GM12878 (cell line): ENCODE measurements at regions not wholly inside any gene's neighbourhood (a gene's known extent, or its start where the extent isn't known, plus 50 kb on each side); places are given as distances from the start of the nearest gene placed in this dataset.

Experiments
- ATAC-seq: fragments of 200-7000 bp; cut with Tn5 transposase; 3 replicates; pipeline ENCODE4 v1.9.1; 2020; ENCODE audit warnings: mild to moderate bottlenecking, moderate library complexity
- BruUV-seq: library from RNA; stranded (reverse); fragments of 400-500 nt; replicated peaks from 2 replicates; lab custom pipeline; 2021; lab: Mats Ljungman, UMichigan
- CTCF ChIA-PET: fragments of 300-600 bp; sonication (Branson Sonifier 250); formaldehyde crosslinking; extraction: SDS; loops from one replicate; lab custom pipeline; 2021; ENCODE audit warnings: inconsistent platforms; lab: Yijun Ruan, JAX
- POLR2A ChIA-PET: fragments of 350-600 bp; formaldehyde crosslinking; extraction: SDS; loops from one replicate; lab custom pipeline; 2021; ENCODE audit warnings: inconsistent platforms; lab: Charles Lee
- RAD21 ChIA-PET: fragments of 300-600 bp; sonication (Branson Sonifier 250); formaldehyde crosslinking; loops from one replicate; lab custom pipeline; 2023; ENCODE audit warnings: antibody characterized with exemption; ENCODE audit not compliant: unreplicated experiment; lab: Charles Lee
- SMC1A ChIA-PET: fragments of 300-600 bp; sonication (Branson Sonifier 250); formaldehyde crosslinking; loops from one replicate; lab custom pipeline; 2023; ENCODE audit not compliant: unreplicated experiment, uncharacterized antibody; lab: Charles Lee
- DNase-seq: peaks from one replicate; pipeline ENCODE4 v3.0.0-alpha.2; 2011; ENCODE audit warnings: low read depth, low spot score
- FAIRE-seq: peaks from 3 replicates; lab custom pipeline; 2011; peaks lifted over from hg19 to GRCh38; lab: Jason Lieb, UNC
- H2AFZ ChIP-seq: 2 replicates; pipeline ENCODE4 v1.6.0; 2011; ENCODE audit warnings: low read depth, low read length, control low read depth; ENCODE audit not compliant: control insufficient read depth
- H3K27ac ChIP-seq: 2 replicates; pipeline ENCODE4 v1.5.1; 2011; ENCODE audit warnings: control low read depth; ENCODE audit not compliant: control insufficient read depth, insufficient read depth
- H3K27me3 ChIP-seq, 2 experiments: replicated peaks in 1 of 2; 2 replicates each; pipeline versions ENCODE4 v1.6.0 to v1.6.1; 2011; ENCODE audit warnings: low read length in 1 of 2; ENCODE audit not compliant: control insufficient read depth in 2 of 2, insufficient read depth in 2 of 2
- H3K36me3 ChIP-seq, 2 experiments: 2 replicates each; pipeline ENCODE4 v1.5.1; 2011; ENCODE audit warnings: low read length in 1 of 2; ENCODE audit not compliant: control insufficient read depth in 2 of 2, insufficient read depth in 2 of 2
- H3K4me1 ChIP-seq: 2 replicates; pipeline ENCODE4 v1.6.1; 2011; ENCODE audit warnings: mild to moderate bottlenecking, low read length, moderate library complexity, mixed read lengths; ENCODE audit not compliant: control insufficient read depth, insufficient read depth
- H3K4me2 ChIP-seq: 2 replicates; pipeline ENCODE4 v1.6.0; 2011; ENCODE audit warnings: control low read depth; ENCODE audit not compliant: control insufficient read depth, insufficient read depth
- H3K4me3 ChIP-seq: fragments of 200-600 bp; sonication (generic); 2 replicates; pipeline ENCODE4 v1.5.1; 2016
- H3K79me2 ChIP-seq: 2 replicates; pipeline ENCODE4 v1.6.0; 2011; ENCODE audit warnings: low read length; ENCODE audit not compliant: control insufficient read depth, insufficient read depth
- H3K9ac ChIP-seq: 2 replicates; pipeline ENCODE4 v1.8.0; 2011; ENCODE audit warnings: low read length, control low read depth, mixed read lengths; ENCODE audit not compliant: control insufficient read depth, insufficient read depth
- H3K9me3 ChIP-seq: replicated peaks from 3 replicates; pipeline ENCODE4 v1.5.1; 2011; ENCODE audit warnings: mild to moderate bottlenecking, low read length; ENCODE audit not compliant: control insufficient read depth, insufficient read depth
- H4K20me1 ChIP-seq: 2 replicates; pipeline ENCODE4 v1.6.0; 2011; ENCODE audit not compliant: control insufficient read depth, insufficient read depth
- IRF4 ChIP-seq: IDR thresholded peaks from 2 replicates; pipeline ENCODE4 v1.6.1; 2011; ENCODE audit warnings: low read depth, low read length
- MEF2B ChIP-seq: fragments of 450-650 bp; IDR thresholded peaks from 2 replicates; pipeline ENCODE4 v1.6.1; 2018; ENCODE audit warnings: mild to moderate bottlenecking, moderate library complexity; ENCODE audit not compliant: partially characterized antibody, poor library complexity, severe bottlenecking
- NFIC ChIP-seq: IDR thresholded peaks from 2 replicates; pipeline ENCODE4 v1.6.1; 2012; ENCODE audit warnings: low read depth, mild to moderate bottlenecking, inconsistent platforms, low read length, moderate library complexity
- STAT1 ChIP-seq: fragments of 450-650 bp; conservative IDR thresholded peaks from 2 replicates; pipeline ENCODE4 v1.6.1; 2014; ENCODE audit warnings: antibody characterized with exemption, mild to moderate bottlenecking
- WGBS: methylation state at CpG from one replicate; pipeline ENCODE4 v1.1.6; 2016; ENCODE audit warnings: low lambda C conversion rate; ENCODE audit not compliant: insufficient replicate concordance, insufficient coverage; ENCODE audit errors: missing lambda C conversion rate; 5-methylcytosine and 5-hydroxymethylcytosine counted together
- in situ Hi-C: fragments of 300-500 bp; cut with MboI; formaldehyde crosslinking; loops from 9 replicates; pipeline ENCODE4 v1.14.3; 2018; ENCODE audit warnings: mixed read lengths
- intact Hi-C: fragments of 100-400 bp; cut with micrococcal nuclease; formaldehyde crosslinking; loops from one replicate; pipeline ENCODE4 v1.14.2; 2022; ENCODE audit not compliant: unreplicated experiment
- TF ChIP-seq, protein P1 (sequence below): fragments of 450-650 bp; formaldehyde crosslinking; IDR thresholded peaks from 2 replicates; pipeline ENCODE4 v1.4.0; 2020; ENCODE audit warnings: mild to moderate bottlenecking, moderate library complexity
- TF ChIP-seq, protein P2 (sequence below): fragments of 450-650 bp; IDR thresholded peaks from 2 replicates; pipeline ENCODE4 v1.6.1; 2018; ENCODE audit warnings: borderline replicate concordance, mild to moderate bottlenecking; ENCODE audit not compliant: partially characterized antibody
- TF ChIP-seq, protein P3 (sequence below): IDR thresholded peaks from 2 replicates; pipeline ENCODE4 v1.6.1; 2012; ENCODE audit warnings: mild to moderate bottlenecking, low read depth, low read length
- TF ChIP-seq, protein P4 (sequence below): fragments of 450-650 bp; IDR thresholded peaks from 2 replicates; pipeline ENCODE4 v1.6.1; 2017; ENCODE audit warnings: mild to moderate bottlenecking, low read depth, inconsistent platforms; ENCODE audit not compliant: poor library complexity, severe bottlenecking

DNA sequence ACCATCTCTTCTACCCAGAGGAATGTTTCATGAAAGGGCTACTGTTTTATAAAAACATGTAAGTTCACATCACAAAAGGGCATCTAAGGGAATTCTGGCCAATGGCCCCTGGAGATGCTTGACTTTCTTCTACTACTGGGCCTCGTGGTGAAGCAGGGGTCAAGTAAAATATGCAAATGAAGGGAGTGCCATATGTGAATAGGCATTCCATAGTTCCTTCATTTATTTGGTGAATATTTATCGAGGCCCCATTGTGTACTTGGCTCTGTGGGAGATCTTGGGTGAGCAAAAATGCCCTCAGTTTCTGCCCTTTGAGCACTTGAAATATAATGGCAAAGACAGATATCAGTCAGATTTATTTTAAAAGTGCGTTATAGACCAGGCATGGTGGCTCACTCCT is 101.3 kb upstream of the CACNA2D3 start:
- H3K27me3 ChIP-seq = no peaks in the 10 kb centered on the region
- DNase-seq = no peak
- H3K79me2 ChIP-seq = no peaks in the 10 kb centered on the region
- H3K9ac ChIP-seq = no peak overlapping the region
- POLR2A ChIA-PET = no interaction called here
- intact Hi-C loops = no loop called here
- ATAC-seq = no peak
- in situ Hi-C loops = no loop called here
- H2AFZ ChIP-seq = no peak overlapping the region
- H3K9me3 ChIP-seq = no peaks in the 10 kb centered on the region
- no peaks in the 10 kb centered on the region for H3K4me1 ChIP-seq
- no peaks in the 10 kb centered on the region for H4K20me1 ChIP-seq
- H3K36me3 ChIP-seq = no peaks in the 10 kb centered on the region; a peak in 1 of 4 replicates
- WGBS = 13% methylated on average over 3 of the region's 3 CpGs
- CTCF ChIA-PET = no interaction called here
- H3K27ac ChIP-seq = no peak overlapping the region
- SMC1A ChIA-PET = no interaction called here
- RAD21 ChIA-PET = no interaction called here
- BruUV-seq = no TSS peak
- no peak overlapping the region for H3K4me3 ChIP-seq
- no peak for FAIRE-seq
- H3K4me2 ChIP-seq = no peak overlapping the region
- TF ChIP-seq, protein P1, sequence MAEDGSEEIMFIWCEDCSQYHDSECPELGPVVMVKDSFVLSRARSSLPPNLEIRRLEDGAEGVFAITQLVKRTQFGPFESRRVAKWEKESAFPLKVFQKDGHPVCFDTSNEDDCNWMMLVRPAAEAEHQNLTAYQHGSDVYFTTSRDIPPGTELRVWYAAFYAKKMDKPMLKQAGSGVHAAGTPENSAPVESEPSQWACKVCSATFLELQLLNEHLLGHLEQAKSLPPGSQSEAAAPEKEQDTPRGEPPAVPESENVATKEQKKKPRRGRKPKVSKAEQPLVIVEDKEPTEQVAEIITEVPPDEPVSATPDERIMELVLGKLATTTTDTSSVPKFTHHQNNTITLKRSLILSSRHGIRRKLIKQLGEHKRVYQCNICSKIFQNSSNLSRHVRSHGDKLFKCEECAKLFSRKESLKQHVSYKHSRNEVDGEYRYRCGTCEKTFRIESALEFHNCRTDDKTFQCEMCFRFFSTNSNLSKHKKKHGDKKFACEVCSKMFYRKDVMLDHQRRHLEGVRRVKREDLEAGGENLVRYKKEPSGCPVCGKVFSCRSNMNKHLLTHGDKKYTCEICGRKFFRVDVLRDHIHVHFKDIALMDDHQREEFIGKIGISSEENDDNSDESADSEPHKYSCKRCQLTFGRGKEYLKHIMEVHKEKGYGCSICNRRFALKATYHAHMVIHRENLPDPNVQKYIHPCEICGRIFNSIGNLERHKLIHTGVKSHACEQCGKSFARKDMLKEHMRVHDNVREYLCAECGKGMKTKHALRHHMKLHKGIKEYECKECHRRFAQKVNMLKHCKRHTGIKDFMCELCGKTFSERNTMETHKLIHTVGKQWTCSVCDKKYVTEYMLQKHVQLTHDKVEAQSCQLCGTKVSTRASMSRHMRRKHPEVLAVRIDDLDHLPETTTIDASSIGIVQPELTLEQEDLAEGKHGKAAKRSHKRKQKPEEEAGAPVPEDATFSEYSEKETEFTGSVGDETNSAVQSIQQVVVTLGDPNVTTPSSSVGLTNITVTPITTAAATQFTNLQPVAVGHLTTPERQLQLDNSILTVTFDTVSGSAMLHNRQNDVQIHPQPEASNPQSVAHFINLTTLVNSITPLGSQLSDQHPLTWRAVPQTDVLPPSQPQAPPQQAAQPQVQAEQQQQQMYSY (CRISPR knock-in tag) = no peak
- TF ChIP-seq NFIC (no peak), MEF2B (no peak), STAT1 (no peak), IRF4 (no peak)
- TF ChIP-seq, protein P2, sequence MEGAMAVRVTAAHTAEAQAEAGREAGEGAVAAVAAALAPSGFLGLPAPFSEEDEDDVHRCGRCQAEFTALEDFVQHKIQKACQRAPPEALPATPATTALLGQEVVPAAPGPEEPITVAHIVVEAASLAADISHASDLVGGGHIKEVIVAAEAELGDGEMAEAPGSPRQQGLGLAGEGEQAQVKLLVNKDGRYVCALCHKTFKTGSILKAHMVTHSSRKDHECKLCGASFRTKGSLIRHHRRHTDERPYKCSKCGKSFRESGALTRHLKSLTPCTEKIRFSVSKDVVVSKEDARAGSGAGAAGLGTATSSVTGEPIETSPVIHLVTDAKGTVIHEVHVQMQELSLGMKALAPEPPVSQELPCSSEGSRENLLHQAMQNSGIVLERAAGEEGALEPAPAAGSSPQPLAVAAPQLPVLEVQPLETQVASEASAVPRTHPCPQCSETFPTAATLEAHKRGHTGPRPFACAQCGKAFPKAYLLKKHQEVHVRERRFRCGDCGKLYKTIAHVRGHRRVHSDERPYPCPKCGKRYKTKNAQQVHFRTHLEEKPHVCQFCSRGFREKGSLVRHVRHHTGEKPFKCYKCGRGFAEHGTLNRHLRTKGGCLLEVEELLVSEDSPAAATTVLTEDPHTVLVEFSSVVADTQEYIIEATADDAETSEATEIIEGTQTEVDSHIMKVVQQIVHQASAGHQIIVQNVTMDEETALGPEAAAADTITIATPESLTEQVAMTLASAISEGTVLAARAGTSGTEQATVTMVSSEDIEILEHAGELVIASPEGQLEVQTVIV = no peak
- TF ChIP-seq, protein P3, sequence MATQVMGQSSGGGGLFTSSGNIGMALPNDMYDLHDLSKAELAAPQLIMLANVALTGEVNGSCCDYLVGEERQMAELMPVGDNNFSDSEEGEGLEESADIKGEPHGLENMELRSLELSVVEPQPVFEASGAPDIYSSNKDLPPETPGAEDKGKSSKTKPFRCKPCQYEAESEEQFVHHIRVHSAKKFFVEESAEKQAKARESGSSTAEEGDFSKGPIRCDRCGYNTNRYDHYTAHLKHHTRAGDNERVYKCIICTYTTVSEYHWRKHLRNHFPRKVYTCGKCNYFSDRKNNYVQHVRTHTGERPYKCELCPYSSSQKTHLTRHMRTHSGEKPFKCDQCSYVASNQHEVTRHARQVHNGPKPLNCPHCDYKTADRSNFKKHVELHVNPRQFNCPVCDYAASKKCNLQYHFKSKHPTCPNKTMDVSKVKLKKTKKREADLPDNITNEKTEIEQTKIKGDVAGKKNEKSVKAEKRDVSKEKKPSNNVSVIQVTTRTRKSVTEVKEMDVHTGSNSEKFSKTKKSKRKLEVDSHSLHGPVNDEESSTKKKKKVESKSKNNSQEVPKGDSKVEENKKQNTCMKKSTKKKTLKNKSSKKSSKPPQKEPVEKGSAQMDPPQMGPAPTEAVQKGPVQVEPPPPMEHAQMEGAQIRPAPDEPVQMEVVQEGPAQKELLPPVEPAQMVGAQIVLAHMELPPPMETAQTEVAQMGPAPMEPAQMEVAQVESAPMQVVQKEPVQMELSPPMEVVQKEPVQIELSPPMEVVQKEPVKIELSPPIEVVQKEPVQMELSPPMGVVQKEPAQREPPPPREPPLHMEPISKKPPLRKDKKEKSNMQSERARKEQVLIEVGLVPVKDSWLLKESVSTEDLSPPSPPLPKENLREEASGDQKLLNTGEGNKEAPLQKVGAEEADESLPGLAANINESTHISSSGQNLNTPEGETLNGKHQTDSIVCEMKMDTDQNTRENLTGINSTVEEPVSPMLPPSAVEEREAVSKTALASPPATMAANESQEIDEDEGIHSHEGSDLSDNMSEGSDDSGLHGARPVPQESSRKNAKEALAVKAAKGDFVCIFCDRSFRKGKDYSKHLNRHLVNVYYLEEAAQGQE = no peak
- TF ChIP-seq, protein P4, sequence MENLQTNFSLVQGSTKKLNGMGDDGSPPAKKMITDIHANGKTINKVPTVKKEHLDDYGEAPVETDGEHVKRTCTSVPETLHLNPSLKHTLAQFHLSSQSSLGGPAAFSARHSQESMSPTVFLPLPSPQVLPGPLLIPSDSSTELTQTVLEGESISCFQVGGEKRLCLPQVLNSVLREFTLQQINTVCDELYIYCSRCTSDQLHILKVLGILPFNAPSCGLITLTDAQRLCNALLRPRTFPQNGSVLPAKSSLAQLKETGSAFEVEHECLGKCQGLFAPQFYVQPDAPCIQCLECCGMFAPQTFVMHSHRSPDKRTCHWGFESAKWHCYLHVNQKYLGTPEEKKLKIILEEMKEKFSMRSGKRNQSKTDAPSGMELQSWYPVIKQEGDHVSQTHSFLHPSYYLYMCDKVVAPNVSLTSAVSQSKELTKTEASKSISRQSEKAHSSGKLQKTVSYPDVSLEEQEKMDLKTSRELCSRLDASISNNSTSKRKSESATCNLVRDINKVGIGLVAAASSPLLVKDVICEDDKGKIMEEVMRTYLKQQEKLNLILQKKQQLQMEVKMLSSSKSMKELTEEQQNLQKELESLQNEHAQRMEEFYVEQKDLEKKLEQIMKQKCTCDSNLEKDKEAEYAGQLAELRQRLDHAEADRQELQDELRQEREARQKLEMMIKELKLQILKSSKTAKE = no peak
